C4-2B (cell line): ENCODE measurements at regions not wholly inside any gene's neighbourhood (a gene's known extent, or its start where the extent isn't known, plus 50 kb on each side); places are given as distances from the start of the nearest gene placed in this dataset.

Source experiments
- CTCF ChIP-seq: fragments of 450-650 bp; conservative IDR thresholded peaks from 2 replicates; pipeline ENCODE4 v1.5.1; 2017; ENCODE audit warnings: mild to moderate bottlenecking
- ZFX ChIP-seq: fragments of 450-650 bp; IDR thresholded peaks from 2 replicates; pipeline ENCODE4 v1.6.1; 2017

GRCh38 chr7:3168869-3169268, 125.2 kb upstream of the CARD11 start:
- TF ChIP-seq CTCF = no peak
- no peak for TF ChIP-seq ZFX
